PC-9 (cell line): ENCODE measurements at regions not wholly inside any gene's neighbourhood (a gene's known extent, or its start where the extent isn't known, plus 50 kb on each side); places are given as distances from the start of the nearest gene placed in this dataset.

Source experiments
- BruUV-seq: library from RNA; stranded (reverse); fragments of 400-500 nt; replicated peaks from 2 replicates; lab custom pipeline; 2021; lab: Mats Ljungman, UMichigan
- CTCF ChIA-PET: fragments of 300-600 bp; sonication (Branson Sonifier 250); formaldehyde crosslinking; loops from one replicate; lab custom pipeline; 2022; ENCODE audit warnings: antibody characterized with exemption; lab: Charles Lee
- POLR2A ChIA-PET: fragments of 300-600 bp; sonication (Branson Sonifier 250); formaldehyde crosslinking; loops from one replicate; lab custom pipeline; 2022; ENCODE audit warnings: antibody characterized with exemption; ENCODE audit not compliant: unreplicated experiment; lab: Charles Lee
- DNase-seq, 2 experiments: peaks; one replicate each; pipeline versions ENCODE4 v3.0.0 to v3.0.0-alpha.2; 2015 to 2022; ENCODE audit warnings: mixed read lengths in 1 of 2
- H2AFZ ChIP-seq: fragments of 200-600 bp; sonication (generic); 2 replicates; pipeline ENCODE4 v1.8.1; 2017; ENCODE audit warnings: antibody characterized with exemption
- H3F3A ChIP-seq: fragments of 200-600 bp; sonication (generic); 2 replicates; pipeline ENCODE4 v1.8.1; 2017; ENCODE audit warnings: antibody characterized with exemption, mild to moderate bottlenecking, low read depth; ENCODE audit not compliant: insufficient read depth
- H3K27ac ChIP-seq: fragments of 200-600 bp; sonication (generic); 2 replicates; pipeline ENCODE4 v1.6.1; 2016; ENCODE audit warnings: mixed run types
- H3K27me3 ChIP-seq: fragments of 200-600 bp; sonication (generic); 2 replicates; pipeline ENCODE4 v1.6.1; 2016; ENCODE audit warnings: low read depth, mixed run types; ENCODE audit not compliant: insufficient read depth
- H3K36me3 ChIP-seq: fragments of 200-600 bp; sonication (generic); 2 replicates; pipeline ENCODE4 v1.6.1; 2016; ENCODE audit warnings: low read depth, mixed run types
- H3K4me1 ChIP-seq: fragments of 200-600 bp; sonication (generic); replicated peaks from 2 replicates; pipeline ENCODE4 v1.6.1; 2016; ENCODE audit warnings: mixed run types; ENCODE audit not compliant: insufficient read depth
- H3K4me2 ChIP-seq: fragments of 200-600 bp; sonication (generic); 2 replicates; pipeline ENCODE4 v1.6.1; 2017; ENCODE audit warnings: mixed run types
- H3K4me3 ChIP-seq: fragments of 200-600 bp; sonication (generic); 2 replicates; pipeline ENCODE4 v1.6.1; 2016; ENCODE audit warnings: mixed run types
- H3K79me2 ChIP-seq: fragments of 200-600 bp; sonication (generic); 2 replicates; pipeline ENCODE4 v1.6.1; 2017; ENCODE audit warnings: low read depth, mixed run types
- H3K9me2 ChIP-seq: fragments of 200-600 bp; sonication (generic); 2 replicates; pipeline ENCODE4 v1.8.1; 2017; ENCODE audit warnings: mild to moderate bottlenecking; ENCODE audit not compliant: insufficient read depth
- H3K9me3 ChIP-seq: fragments of 200-600 bp; sonication (generic); 2 replicates; pipeline ENCODE4 v1.8.1; 2016; ENCODE audit warnings: low read depth; ENCODE audit not compliant: insufficient read depth
- H4K20me1 ChIP-seq: fragments of 200-600 bp; sonication (generic); 2 replicates; pipeline ENCODE4 v1.8.1; 2017; ENCODE audit not compliant: insufficient read depth
- CTCF ChIP-seq: fragments of 200-600 bp; sonication (generic); conservative IDR thresholded peaks from 2 replicates; pipeline ENCODE4 v1.6.1; 2017; ENCODE audit warnings: mixed run types, antibody characterized with exemption, mild to moderate bottlenecking, moderate library complexity
- EZH2 ChIP-seq: fragments of 200-600 bp; sonication (generic); IDR thresholded peaks from 2 replicates; pipeline ENCODE4 v1.8.0; 2017; ENCODE audit warnings: antibody characterized with exemption, low read depth
- intact Hi-C: fragments of 100-400 bp; cut with micrococcal nuclease; formaldehyde crosslinking; loops from one replicate; pipeline ENCODE4 v1.10.0; 2022; ENCODE audit not compliant: unreplicated experiment

GRCh38 chr9:120045011-120045410, 535.0 kb downstream of the CDK5RAP2 start:
- TF ChIP-seq EZH2 = no peak
- TF ChIP-seq CTCF = no peak
- H4K20me1 ChIP-seq = no peaks in the 10 kb centered on the region
- H3K4me1 ChIP-seq = no peaks in the 10 kb centered on the region
- DNase-seq = no peak
- no peak overlapping the region for H3K4me3 ChIP-seq
- no peaks in the 10 kb centered on the region for H3K9me3 ChIP-seq
- H3K27ac ChIP-seq = no peak overlapping the region
- H3K27me3 ChIP-seq = peaks cover 38% of the 10 kb centered on the region
- no peaks in the 10 kb centered on the region for H3K36me3 ChIP-seq
- no TSS peak for BruUV-seq
- no peaks in the 10 kb centered on the region for H3K9me2 ChIP-seq
- no peak overlapping the region for H2AFZ ChIP-seq
- no peak overlapping the region for H3K4me2 ChIP-seq
- no peaks in the 10 kb centered on the region for H3F3A ChIP-seq
- no peaks in the 10 kb centered on the region for H3K79me2 ChIP-seq
- intact Hi-C loops = no loop called here
- ChIA-PET POLR2A (no interaction called here), CTCF (no interaction called here)

GRCh38 chr9:120043448-120043847, 536.5 kb downstream of the CDK5RAP2 start:
- Histone ChIP-seq H4K20me1 (no peaks in the 10 kb centered on the region), H3K79me2 (no peaks in the 10 kb centered on the region), H3K9me3 (no peaks in the 10 kb centered on the region), H3K4me1 (no peaks in the 10 kb centered on the region), H3K4me2 (no peak overlapping the region), H3K36me3 (no peaks in the 10 kb centered on the region), H3K27me3 (peaks cover 32% of the 10 kb centered on the region), H3K9me2 (no peaks in the 10 kb centered on the region), H2AFZ (no peak overlapping the region), H3K4me3 (no peak overlapping the region), H3F3A (no peaks in the 10 kb centered on the region), H3K27ac (no peak overlapping the region)
- DNase-seq = no peak
- intact Hi-C loops = no loop called here
- TF ChIP-seq EZH2 = no peak
- no peak for TF ChIP-seq CTCF
- BruUV-seq = no TSS peak
- ChIA-PET CTCF (no interaction called here), POLR2A (no interaction called here)

- H3K79me2 ChIP-seq = no peaks in the 10 kb centered on the region
- no peaks in the 10 kb centered on the region for H3F3A ChIP-seq
- no peak overlapping the region for H3K4me2 ChIP-seq
- peaks cover 32% of the 10 kb centered on the region for H3K27me3 ChIP-seq
- no peaks in the 10 kb centered on the region for H3K9me2 ChIP-seq
- no peaks in the 10 kb centered on the region for H3K36me3 ChIP-seq
- no peaks in the 10 kb centered on the region for H3K4me1 ChIP-seq
- BruUV-seq = no TSS peak
- no peak for DNase-seq
- ChIA-PET CTCF (no interaction called here), POLR2A (no interaction called here)
- TF ChIP-seq EZH2 (no peak), CTCF (no peak)
- no peak overlapping the region for H3K27ac ChIP-seq
- H2AFZ ChIP-seq = no peak overlapping the region
- H3K4me3 ChIP-seq = no peak overlapping the region
- no peaks in the 10 kb centered on the region for H3K9me3 ChIP-seq
- intact Hi-C loops = no loop called here
- no peaks in the 10 kb centered on the region for H4K20me1 ChIP-seq
Observed at GRCh38 chr9:120040896-120041295, 539.1 kb downstream of the CDK5RAP2 start.
